Cerebellar nuclear complex (tissue), 1 donor: ENCODE measurements at regions not wholly inside any gene's neighbourhood (a gene's known extent, or its start where the extent isn't known, plus 50 kb on each side); places are given as distances from the start of the nearest gene placed in this dataset.

ENCODE experiments used
- DNase-seq, 2 experiments: peaks; one replicate each; lab custom pipeline; 2025; lab: John Stamatoyannopoulos, UW

DNA sequence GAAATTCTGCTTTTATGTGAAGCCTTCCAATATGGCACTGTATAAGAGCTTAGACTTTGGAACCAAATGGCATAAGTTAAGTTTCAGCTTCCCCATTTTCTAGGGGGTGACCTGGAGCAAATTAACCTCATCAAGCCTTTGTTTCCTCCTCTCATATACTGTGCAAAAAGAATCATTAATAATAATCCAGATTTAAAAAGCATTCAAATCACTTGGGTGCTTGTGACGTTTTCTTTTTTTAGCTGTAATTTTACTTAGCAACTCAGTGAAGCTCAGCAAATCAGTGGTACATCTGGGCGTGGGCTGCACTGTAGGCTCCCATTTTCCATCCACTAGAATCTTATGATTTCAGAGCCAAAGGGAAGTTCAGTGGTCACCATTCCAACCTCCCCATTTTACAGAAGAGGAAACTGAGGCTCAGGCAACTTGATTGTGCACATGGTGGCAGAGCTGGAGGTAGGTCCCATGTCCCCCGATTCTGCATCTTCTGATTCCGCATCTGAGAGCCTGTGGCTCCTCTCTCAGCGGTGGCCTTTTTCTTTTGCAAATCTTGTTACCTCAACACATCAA is 131.2 kb downstream of the SNAPC1 start:
- no peak for DNase-seq

- peak in 1 of 2 experiments; percentile 68 for DNase-seq
Observed at GRCh38 chr14:61894452-61895077, 132.3 kb downstream of the SNAPC1 start.

DNA sequence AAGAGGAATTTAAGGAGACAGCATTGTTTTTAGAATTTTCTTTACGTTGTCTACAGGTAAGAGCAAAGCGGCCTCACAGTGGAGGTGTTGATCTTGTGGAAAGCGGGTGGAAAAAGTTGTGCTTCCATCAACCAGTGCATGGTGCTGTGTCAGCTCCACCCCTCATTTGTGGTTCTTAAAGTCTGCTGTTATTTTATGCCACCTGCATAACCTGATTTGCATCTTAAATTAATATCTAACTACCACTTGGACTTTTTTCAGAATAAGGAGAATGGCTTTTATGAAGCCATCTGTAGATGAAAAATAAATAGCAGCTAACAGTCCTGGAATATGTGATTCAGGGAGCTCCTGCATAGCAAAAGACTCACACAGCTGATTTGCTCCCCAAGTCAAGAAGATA is 135.1 kb downstream of the SNAPC1 start:
- DNase-seq = no peak

GRCh38 chr14:61898568-61898967 is 136.3 kb downstream of the SNAPC1 start:
- no peak for DNase-seq

GRCh38 chr14:61899497-61899896 is 137.3 kb downstream of the SNAPC1 start:
- DNase-seq = no peak

DNA sequence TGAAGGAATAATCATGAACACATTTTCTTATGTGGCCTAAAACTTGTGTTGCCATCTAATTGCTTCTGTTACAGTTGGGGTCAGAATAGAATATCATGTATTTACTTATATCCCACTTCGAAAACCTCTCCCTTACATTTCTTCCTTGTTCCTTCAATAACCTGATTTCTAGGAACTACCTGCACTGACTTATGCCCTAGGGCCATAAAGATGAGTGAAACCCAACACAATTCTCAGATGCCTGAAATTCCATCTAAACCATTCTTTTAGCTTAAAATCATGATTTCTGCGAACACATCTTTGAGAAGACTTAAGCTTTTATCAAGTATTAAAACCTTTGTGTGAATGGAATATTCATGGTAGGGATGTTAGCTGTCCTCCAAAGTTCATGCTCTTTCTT is 142.7 kb downstream of the SNAPC1 start:
- DNase-seq = no peak

- DNase-seq = no peak
Observed at GRCh38 chr14:61911574-61911973, 149.4 kb downstream of the SNAPC1 start.

DNA sequence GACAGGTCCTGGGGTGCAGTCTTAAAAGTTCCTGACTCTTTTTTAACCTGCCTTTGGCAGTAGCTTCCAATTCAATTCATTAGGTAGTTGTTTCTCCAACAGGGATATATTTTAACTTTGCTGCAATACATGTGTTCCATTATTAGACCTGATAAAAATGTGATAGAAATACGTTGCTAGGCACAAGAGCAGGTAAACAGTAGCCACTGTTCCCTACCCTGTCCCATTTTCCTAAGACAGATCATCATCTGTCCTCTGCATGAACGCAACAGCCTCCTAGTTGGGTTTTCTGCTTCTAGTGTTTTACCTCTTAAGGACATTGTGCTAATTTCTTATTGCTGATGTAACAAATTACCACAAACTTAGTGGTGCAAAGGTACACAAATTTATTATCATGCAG is 156.8 kb downstream of the SNAPC1 start:
- DNase-seq = no peak

GRCh38 chr14:61923348-61923747 is 161.1 kb downstream of the SNAPC1 start:
- no peak for DNase-seq

DNA sequence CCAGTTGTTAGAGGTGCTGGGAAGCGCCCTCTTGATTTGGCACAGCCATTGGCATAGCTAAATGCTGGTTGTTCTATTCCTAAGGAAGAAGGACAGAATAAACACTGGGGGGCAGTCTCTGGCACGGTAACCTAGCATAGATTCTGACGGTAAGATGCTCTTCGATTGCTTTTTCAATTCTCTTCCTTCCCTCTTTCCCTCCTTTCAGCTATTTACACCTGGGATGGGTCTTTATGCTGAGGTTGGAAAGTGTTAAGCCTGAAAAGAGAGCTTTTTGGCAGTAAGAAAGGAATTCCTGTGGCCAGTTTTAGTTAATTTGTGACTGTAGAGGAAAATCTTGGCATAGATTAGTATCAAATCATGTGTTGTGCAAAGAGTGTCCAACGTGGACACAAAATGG is 162.8 kb downstream of the SNAPC1 start:
- DNase-seq = no peak

DNA sequence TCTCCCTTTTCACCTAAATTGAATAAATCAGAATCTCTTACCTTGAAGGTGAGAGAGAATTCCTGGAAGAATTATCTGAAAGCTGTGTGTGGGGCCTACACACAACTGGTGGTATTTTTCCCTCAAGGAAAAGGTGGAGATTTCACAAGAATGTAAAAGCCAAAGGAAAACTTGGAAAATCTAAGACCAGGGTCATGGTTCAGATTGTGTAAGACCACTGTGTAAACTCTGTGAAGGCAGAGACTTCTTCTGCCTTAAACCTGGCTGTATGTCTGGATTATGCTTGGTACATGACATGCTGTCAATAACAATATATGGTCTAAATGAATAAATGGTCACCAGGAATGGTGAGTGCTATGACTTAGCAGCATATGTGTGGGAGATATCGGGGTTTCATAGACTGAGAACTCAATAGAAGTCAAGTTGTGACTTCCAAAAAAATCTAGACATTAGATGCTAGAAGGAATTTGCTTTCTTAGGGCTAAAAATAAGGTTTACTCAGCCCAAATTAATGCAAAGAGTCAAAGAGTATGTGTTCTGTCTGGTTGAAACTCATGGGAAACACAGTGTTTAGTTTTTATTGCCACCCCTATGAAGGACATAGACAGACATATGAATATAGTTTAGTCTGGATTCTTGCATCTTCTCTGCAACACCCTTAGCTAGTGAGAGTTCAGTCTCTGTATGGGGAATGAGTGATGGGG is 163.7 kb downstream of the SNAPC1 start:
- DNase-seq = no peak

GRCh38 chr14:61927060-61927459 is 164.8 kb downstream of the SNAPC1 start:
- no peak for DNase-seq

DNA sequence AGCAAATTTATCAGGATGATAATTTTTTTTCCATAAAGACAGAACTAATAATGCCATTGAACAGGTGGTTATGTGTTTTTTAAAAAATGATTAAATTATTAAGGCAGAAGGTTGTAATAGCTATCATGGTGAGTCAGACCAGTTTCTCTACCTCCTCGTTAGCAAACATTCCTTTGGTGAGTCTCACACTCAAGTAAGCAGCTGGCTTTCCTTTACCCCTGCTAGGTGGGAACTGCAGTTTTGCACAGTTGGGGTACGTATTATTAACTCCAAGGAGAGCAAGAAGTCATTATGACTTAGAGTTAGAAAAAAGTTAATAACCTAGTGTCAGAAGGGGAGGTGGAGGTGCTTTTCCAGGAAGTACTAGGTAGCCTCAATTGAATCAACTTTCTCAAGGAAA is 165.3 kb downstream of the SNAPC1 start:
- no peak for DNase-seq

- DNase-seq = no peak
Observed at GRCh38 chr14:61928300-61928699, 166.1 kb downstream of the SNAPC1 start.

DNA sequence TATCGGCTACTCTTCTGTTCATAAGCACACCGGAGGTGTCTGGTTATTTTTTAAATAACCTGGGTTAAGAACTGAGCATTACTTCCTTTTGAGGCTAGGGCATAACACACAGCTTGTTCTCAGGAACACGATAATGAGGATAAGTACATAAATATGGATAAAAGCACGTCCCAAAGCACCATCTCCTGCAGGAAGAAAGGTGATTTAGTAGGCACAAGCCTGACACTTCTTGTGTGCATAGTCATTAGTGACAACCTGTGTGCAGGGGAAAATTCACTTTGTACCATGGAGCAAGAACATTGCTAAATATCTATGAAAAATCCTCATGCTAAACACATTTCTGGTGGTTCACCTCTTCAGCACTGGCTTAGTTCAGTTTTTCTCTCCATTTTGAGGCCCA is 166.5 kb downstream of the SNAPC1 start:
- DNase-seq = no peak

DNA sequence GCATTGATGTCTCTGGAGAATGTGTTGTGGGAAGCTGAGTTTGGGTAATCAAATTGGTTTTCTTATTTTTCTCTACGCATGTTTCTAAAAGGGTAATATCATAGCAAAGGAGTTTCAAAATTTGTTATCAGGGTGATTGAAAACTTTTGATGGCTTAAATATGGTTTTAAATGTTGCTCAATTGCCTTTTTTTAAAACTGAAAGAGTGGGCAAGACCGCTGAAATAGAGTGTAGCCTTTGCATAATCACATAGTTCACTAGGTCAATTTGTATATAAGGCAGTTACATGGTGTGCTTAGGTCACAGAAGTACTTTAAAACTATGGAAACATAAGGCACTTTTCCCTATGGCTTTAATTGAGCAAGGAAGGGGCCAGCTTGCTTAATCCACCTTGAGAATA is 167.4 kb downstream of the SNAPC1 start:
- DNase-seq = no peak

- DNase-seq = no peak
Observed at GRCh38 chr14:61930101-61930857, 168.1 kb downstream of the SNAPC1 start.

DNA sequence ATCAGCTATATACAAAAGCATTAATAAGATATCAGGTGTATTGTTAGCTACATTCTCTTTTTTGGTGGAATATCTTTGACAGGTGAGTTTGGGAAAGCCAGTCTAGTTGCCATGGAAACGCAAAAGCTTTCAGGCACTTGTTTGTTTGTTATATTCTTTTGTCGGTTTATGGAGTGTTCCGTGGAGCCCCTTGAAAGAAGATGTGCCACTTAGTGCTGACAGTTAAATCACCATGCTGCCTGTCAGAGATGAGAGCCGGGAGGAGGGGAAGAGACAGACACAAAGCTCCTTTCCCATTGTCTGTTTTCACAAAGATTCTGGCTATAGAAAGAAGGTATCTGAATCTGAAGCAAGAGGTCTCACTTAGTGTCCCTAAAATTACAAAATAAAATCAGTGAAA is 170.8 kb downstream of the SNAPC1 start:
- no peak for DNase-seq

GRCh38 chr14:61934385-61934784 is 172.2 kb downstream of the SNAPC1 start:
- no peak for DNase-seq

- no peak for DNase-seq
Observed at GRCh38 chr14:61939776-61940175, 177.6 kb downstream of the SNAPC1 start.

DNA sequence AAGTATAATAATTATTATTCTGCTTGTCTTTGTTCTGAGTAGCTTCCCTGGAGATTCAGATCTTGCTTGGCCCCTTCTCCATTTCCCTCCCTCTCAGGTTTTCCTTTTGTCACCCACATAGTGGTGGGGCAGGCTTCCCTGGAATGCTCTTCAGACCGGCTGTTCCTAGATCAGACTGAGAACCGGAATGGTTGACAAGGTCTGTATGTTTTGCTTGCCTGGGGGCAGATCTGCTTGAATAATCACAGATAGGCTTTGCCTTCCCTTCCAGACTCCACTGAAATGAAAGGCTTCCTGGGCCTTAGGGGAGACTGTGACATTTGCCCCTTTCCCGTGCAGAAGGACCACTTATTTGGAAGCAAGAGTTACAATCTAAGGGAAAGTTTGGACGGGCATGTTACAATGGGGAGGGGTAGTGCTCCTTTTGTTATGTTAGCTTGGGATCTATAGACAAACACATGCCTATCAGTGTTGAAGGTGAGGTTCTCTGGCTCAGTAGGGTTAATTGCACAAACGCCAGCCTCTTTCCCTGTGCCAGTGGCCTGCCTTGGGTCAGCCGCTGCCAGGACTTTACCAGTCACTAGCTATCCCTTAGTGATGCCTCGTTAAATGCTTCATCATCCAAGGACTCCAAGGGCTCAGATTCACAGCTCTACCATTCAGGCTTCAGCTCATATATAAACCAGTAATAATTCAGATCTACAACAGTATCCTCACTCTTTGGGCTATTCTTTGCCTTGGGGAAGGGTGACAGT is 178.6 kb downstream of the SNAPC1 start:
- DNase-seq = no peak
